H1 (cell line): ENCODE measurements at regions not wholly inside any gene's neighbourhood (a gene's known extent, or its start where the extent isn't known, plus 50 kb on each side); places are given as distances from the start of the nearest gene placed in this dataset.

Experiments used
- CREB1 ChIP-seq: IDR thresholded peaks from 2 replicates; pipeline ENCODE4 v1.6.1; 2012; ENCODE audit warnings: inconsistent platforms
- EP300 ChIP-seq, 2 experiments: IDR thresholded peaks; 1 replicate in 1 of 2; 2 replicates in 1 of 2; pipeline ENCODE4 v1.6.1; 2011 to 2012; ENCODE audit warnings: low read depth in 2 of 2, low read length in 2 of 2, mild to moderate bottlenecking in 2 of 2, borderline replicate concordance in 1 of 2, inconsistent platforms in 1 of 2, moderate library complexity in 1 of 2
- HDAC2 ChIP-seq, 2 experiments: fragments of 300-600 bp in 1 of 2; sonication (generic) in 1 of 2; IDR thresholded peaks; 2 replicates each; pipeline ENCODE4 v1.6.1; 2011 to 2012; ENCODE audit warnings: low read depth in 2 of 2, low read length in 2 of 2, mild to moderate bottlenecking in 2 of 2, moderate library complexity in 2 of 2, borderline replicate concordance in 1 of 2, inconsistent platforms in 1 of 2
- JUND ChIP-seq: IDR thresholded peaks from 2 replicates; pipeline ENCODE4 v1.6.1; 2011; ENCODE audit warnings: mild to moderate bottlenecking, improper control_type of control experiment, low read length
- NANOG ChIP-seq: IDR thresholded peaks from 2 replicates; pipeline ENCODE4 v1.6.1; 2011; ENCODE audit warnings: low read length, low read depth, mild to moderate bottlenecking, inconsistent platforms; ENCODE audit not compliant: insufficient read depth, poor library complexity, severe bottlenecking
- RAD21 ChIP-seq, 2 experiments: IDR thresholded peaks in 1 of 2; conservative IDR thresholded peaks in 1 of 2; 2 replicates each; pipeline ENCODE4 v1.6.1; 2011; ENCODE audit warnings: low read depth in 2 of 2, low read length in 2 of 2, improper control_type of control experiment in 1 of 2, inconsistent platforms in 1 of 2, mild to moderate bottlenecking in 1 of 2, moderate library complexity in 1 of 2
- SIX5 ChIP-seq: IDR thresholded peaks from 2 replicates; pipeline ENCODE4 v1.6.1; 2011; ENCODE audit warnings: mild to moderate bottlenecking, low read depth, low read length
- SP1 ChIP-seq: IDR thresholded peaks from 2 replicates; pipeline ENCODE4 v1.6.1; 2011; ENCODE audit warnings: low read depth, low read length
- SP4 ChIP-seq: IDR thresholded peaks from 2 replicates; pipeline ENCODE4 v1.6.1; 2012; ENCODE audit warnings: low read length, inconsistent platforms

GRCh38 chr10:128573986-128574385 is 447.8 kb upstream of the MKI67 start (continued):
- TF ChIP-seq JUND: no peak
- no peak for TF ChIP-seq SP1
- no peak for TF ChIP-seq NANOG
- no peak for TF ChIP-seq HDAC2 (IDR thresholded peaks at IDR 0.05; ENCODE audit: borderline replicate concordance in 1 of 2, low read depth in 2 of 2, low read length in 2 of 2)
- TF ChIP-seq RAD21 (IDR thresholded peaks at IDR 0.05 in 1 of 2, conservative IDR thresholded peaks at IDR 0.05 in 1 of 2; ENCODE audit: low read depth in 2 of 2, low read length in 2 of 2): no peak
- no peak for TF ChIP-seq EP300 (IDR thresholded peaks at IDR 0.05; ENCODE audit: borderline replicate concordance in 1 of 2, low read depth in 2 of 2, low read length in 2 of 2)
- no peak for TF ChIP-seq SP4
- no peak for TF ChIP-seq CREB1
- no peak for TF ChIP-seq SIX5
- TF ChIP-seq, all 59 proteins: peak for 0
